ENCODE measurements at regions not wholly inside any gene's neighbourhood (a gene's known extent, or its start where the extent isn't known, plus 50 kb on each side); places are given as distances from the start of the nearest gene placed in this dataset.

DNA sequence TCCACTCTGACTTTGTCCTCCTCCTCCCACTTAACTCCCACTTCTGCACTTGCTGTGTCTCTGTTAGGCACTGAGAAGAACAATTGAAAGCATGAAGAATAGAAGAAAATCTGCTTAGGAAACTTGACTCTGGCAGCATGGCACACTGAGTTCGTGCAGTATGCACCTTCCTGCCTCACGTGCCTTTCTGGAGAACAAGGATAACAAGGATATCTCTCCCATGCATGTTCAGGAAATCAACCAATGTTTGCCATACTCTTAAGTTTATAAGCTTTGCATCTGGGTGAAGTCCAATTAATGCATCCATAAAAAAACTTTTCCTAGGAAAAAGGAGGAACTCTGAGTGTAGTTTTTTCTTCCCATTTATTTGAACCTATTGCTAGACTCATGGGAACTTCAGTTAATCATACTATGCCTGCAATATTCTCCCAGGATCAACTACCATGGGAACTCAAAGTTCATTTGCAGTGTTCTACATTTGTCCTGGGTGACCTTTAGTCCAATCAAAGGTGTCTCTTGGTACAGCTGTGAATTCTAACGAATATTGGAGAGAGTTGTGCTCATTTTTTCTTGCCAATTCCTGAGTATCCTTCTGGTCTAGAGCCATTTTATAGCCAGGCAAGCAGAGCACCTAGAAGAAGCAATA is 227.0 kb downstream of the ENC1 start (continued):
- TF ChIP-seq STAT1 (IDR thresholded peaks at IDR 0.05; ENCODE audit: unreplicated experiment) (no peak), EZH2 (IDR thresholded peaks at IDR 0.05; ENCODE audit: low read depth, unreplicated experiment) (no peak)

DNA sequence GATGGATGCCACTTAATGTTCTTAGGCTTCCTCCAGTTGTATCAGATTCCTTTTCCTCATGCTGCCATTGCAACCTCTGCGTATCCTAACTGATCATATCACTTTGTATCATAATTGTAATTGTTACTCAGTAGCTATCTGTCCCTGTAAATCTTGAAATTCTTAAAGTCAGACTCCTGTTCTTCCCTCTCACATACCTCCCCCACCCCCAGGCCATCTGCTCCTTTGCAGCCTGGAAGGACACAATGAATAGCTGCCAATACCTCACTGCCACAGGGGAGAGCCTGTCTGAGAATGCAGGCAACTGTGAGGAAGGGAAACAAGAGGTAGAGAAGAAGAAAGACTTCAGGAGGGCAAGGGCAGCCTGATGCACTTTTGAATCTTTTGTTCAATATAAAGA is 228.5 kb downstream of the ENC1 start:
- peaks cover 2% of the 10 kb centered on the region for H3K27me3 Mint-ChIP-seq (ENCODE audit: insufficient read depth, low read depth, poor library complexity)
- Histone ChIP-seq H3K4me2 (no peak overlapping the region), H4K20me1 (replicated peaks; ENCODE audit: insufficient read depth) (no peaks in the 10 kb centered on the region), H3K4me3 (no peak overlapping the region), H3F3A (replicated peaks; ENCODE audit: low read depth) (no peaks in the 10 kb centered on the region), H3K9me2 (ENCODE audit: insufficient read depth) (0 out of 2 replicates have a peak, but pooled peaks cover 3% of the 10 kb centered on the region), H3K27ac (ENCODE audit: low read depth) (no peak overlapping the region), H3K4me1 (ENCODE audit: insufficient read depth) (peaks cover 10% of the 10 kb centered on the region; the same call in 1 of the 2 replicates), H3K79me2 (replicated peaks; ENCODE audit: insufficient read depth) (no peaks in the 10 kb centered on the region), H3K36me3 (ENCODE audit: insufficient read depth) (no peaks in the 10 kb centered on the region), H2AFZ (no peak overlapping the region), H3K27me3 (ENCODE audit: insufficient read depth) (no peaks in the 10 kb centered on the region)
- TF ChIP-seq, protein P1, sequence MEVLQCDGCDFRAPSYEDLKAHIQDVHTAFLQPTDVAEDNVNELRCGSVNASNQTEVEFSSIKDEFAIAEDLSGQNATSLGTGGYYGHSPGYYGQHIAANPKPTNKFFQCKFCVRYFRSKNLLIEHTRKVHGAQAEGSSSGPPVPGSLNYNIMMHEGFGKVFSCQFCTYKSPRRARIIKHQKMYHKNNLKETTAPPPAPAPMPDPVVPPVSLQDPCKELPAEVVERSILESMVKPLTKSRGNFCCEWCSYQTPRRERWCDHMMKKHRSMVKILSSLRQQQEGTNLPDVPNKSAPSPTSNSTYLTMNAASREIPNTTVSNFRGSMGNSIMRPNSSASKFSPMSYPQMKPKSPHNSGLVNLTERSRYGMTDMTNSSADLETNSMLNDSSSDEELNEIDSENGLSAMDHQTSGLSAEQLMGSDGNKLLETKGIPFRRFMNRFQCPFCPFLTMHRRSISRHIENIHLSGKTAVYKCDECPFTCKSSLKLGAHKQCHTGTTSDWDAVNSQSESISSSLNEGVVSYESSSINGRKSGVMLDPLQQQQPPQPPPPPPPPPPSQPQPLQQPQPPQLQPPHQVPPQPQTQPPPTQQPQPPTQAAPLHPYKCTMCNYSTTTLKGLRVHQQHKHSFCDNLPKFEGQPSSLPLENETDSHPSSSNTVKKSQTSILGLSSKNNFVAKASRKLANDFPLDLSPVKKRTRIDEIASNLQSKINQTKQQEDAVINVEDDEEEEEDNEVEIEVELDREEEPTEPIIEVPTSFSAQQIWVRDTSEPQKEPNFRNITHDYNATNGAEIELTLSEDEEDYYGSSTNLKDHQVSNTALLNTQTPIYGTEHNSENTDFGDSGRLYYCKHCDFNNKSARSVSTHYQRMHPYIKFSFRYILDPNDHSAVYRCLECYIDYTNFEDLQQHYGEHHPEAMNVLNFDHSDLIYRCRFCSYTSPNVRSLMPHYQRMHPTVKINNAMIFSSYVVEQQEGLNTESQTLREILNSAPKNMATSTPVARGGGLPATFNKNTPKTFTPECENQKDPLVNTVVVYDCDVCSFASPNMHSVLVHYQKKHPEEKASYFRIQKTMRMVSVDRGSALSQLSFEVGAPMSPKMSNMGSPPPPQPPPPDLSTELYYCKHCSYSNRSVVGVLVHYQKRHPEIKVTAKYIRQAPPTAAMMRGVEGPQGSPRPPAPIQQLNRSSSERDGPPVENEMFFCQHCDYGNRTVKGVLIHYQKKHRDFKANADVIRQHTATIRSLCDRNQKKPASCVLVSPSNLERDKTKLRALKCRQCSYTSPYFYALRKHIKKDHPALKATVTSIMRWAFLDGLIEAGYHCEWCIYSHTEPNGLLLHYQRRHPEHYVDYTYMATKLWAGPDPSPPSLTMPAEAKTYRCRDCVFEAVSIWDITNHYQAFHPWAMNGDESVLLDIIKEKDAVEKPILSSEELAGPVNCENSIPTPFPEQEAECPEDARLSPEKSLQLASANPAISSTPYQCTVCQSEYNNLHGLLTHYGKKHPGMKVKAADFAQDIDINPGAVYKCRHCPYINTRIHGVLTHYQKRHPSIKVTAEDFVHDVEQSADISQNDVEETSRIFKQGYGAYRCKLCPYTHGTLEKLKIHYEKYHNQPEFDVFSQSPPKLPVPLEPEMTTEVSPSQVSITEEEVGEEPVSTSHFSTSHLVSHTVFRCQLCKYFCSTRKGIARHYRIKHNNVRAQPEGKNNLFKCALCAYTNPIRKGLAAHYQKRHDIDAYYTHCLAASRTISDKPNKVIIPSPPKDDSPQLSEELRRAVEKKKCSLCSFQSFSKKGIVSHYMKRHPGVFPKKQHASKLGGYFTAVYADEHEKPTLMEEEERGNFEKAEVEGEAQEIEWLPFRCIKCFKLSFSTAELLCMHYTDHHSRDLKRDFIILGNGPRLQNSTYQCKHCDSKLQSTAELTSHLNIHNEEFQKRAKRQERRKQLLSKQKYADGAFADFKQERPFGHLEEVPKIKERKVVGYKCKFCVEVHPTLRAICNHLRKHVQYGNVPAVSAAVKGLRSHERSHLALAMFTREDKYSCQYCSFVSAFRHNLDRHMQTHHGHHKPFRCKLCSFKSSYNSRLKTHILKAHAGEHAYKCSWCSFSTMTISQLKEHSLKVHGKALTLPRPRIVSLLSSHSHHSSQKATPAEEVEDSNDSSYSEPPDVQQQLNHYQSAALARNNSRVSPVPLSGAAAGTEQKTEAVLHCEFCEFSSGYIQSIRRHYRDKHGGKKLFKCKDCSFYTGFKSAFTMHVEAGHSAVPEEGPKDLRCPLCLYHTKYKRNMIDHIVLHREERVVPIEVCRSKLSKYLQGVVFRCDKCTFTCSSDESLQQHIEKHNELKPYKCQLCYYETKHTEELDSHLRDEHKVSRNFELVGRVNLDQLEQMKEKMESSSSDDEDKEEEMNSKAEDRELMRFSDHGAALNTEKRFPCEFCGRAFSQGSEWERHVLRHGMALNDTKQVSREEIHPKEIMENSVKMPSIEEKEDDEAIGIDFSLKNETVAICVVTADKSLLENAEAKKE (CRISPR knock-in tag; IDR thresholded peaks at IDR 0.05) = peak; percentile 42; the same call in 1 of the 2 replicates
- no peak for TF ChIP-seq NANOG (IDR thresholded peaks at IDR 0.05; ENCODE audit: borderline replicate concordance)
- no peaks in the 10 kb centered on the region for H3K36me3 Mint-ChIP-seq (ENCODE audit: low read depth)
- ATAC-seq (peak; percentile 96), DNase-seq (ENCODE audit: low spot score) (peak; percentile 60)
- H3K9me3 Mint-ChIP-seq = no peaks in the 10 kb centered on the region
- H3K4me1 Mint-ChIP-seq = peaks cover 14% of the 10 kb centered on the region
- no peak overlapping the region for H3K27ac Mint-ChIP-seq
- H3K4me3 Mint-ChIP-seq = no peak overlapping the region

Measured in GM23338 (cell line).